NCI-H524 (cell line): ENCODE measurements at regions not wholly inside any gene's neighbourhood (a gene's known extent, or its start where the extent isn't known, plus 50 kb on each side); places are given as distances from the start of the nearest gene placed in this dataset.
"Not testable (repeated sequence)": the region's sequence is repeated elsewhere in the genome, so short reads cannot be mapped to it uniquely, and the experiment has no call there.

ENCODE experiments used
- DNase-seq, 2 experiments: peaks; one replicate each; lab custom pipeline; 2025; lab: John Stamatoyannopoulos, UW

DNA sequence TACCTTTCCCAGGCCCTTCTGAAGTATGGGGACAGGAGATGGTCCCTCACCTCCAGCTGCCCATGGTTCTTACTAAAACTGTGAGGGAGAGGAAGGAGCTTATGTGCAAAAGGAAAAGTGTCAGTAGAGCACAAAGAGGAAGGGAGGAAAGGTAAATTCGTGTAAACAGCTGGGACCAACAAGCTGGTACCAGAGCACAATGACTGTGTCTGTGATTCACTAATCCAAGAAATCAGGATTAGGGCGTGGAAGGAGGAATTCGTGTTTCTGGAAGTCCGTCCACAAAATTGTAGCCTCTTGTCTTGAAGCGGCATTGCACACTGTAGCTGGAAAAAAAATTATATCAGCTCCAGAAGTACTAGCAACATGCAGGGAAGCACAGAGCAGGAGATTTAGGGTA lies 129.0 kb upstream of the RREB1 start:
- DNase-seq: no peak

DNA sequence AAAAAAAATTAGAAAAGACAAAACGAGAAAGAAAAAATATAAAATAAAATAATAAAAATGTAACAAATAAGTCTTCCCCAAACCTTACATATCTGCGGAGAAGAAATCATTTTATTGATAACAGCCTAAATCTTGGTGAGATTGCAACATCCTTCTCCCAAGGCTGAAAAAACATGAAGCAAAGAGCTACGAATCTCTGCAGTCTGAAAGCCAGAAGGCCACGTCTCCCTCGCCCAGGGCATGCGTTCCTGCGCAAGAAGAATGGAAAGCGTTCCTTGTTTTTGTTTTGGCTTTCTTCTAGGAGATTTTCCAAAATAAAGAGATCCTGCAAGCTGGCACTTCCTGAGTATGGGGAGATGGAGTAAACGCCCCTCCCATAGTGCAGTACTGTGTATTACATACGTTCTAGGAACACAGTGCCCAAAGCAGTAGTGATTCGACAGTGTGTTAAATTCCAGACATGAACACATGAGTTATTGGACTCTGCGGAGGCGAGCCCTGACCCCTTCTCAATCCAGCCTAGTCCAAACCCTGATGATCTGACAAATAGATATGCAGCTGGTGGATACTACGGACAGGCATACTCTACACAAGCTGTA lies 126.7 kb upstream of the RREB1 start:
- no peak for DNase-seq

DNA sequence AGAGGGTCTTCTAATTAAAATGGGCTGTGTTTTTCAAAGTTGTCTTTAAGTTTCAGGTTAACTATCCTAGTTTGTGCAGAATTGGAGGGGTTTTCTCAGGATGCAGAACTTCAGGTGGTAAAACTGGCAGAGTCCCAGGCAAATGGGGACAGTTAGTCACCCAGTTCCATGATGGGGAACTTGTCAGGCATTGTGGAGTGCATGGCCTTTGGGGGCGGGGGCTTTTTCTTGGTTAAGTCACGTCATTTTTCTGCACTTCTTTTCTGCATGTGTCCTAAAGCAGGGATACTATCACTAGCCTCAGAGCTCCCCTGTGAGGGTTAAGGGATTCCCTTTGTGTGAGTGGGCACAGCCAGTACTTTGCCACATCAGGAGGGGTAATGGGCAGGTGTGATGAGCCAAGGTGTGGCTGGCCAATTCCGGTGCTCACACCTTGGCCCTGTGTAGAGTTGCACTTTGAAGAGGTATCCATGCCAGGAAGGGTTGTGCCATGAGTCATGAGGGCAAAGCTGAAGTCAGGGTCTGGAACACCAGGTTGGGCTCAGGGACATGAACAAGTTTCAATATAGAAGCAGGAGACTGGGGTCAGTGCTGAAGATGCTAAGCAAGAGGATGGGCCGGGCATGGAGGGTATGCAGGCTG lies 126.0 kb upstream of the RREB1 start:
- no peak for DNase-seq

DNA sequence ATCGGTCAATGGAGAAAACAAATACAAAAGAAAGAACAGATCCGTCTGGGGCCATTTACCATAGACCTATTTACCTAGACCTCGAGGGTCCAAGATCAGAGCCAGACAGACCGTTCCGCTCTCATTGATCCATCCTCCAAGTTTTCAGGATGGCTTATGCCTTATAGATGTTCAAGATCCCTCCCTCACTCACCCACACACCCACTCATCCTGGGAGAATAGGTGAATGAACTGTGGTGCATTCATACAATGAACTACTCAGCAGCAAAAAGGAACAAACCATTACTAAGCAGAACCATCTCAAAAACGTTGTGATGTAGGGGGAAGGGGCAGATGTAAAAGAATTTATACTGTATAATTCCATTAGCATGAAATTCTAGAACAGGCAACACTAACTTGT lies 125.1 kb upstream of the RREB1 start:
- DNase-seq: no peak

DNA sequence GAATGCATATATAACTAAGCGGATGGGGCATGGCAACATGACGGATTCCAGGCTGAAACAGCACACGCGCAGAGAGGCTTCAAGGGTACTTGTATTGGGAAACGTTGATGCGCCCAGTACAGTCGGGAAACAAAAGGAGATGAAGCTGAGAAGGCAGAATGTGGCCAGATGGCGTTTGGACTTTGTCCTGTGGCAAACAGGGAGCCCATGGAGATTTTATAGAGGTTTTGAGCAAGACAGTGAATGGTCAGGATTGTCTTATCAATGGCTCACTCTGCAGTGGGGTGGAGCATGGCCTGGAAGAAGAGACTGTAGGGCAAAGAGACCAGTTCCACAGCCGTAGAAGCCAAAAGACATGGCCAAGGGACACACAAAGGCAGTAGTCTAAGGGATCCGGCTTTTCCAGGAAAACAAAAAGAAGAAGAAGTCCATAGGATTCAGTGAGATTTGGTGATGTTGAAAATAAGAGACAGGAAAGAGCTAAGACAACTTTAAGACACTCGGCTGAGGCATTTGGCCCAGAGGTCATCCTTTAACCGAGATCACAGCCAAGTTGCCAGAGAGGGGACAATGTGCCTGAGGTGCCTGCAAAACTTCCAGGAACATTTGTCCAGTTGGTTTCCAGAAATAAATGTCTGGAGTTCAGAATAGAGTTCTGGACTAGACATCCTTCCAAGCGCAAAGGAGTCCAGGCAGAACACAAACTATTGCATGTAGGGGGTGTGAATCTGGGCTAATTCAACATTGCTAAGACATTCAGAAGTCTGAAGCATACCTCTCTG lies 123.0 kb upstream of the RREB1 start:
- peak in 1 of 2 experiments; percentile 19 for DNase-seq

DNA sequence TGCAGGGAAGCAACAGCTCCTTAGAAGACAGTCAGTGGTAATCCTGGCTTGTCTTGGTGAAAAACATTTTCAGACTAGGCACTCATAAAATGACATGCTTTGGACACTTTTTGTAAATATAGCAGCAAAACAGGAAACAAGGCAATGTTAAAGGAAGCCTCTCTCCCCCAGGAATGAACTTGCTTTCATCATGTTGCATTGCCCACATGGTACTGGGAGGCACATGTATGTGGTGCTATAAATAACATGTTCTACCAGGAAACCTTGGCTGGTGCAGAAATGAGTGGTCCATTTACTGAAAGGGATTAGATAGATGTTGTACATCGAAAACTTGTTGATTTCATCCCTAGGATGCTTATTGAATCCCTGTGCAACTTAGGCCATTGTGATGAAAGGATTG lies 121.4 kb upstream of the RREB1 start:
- DNase-seq: no peak

DNA sequence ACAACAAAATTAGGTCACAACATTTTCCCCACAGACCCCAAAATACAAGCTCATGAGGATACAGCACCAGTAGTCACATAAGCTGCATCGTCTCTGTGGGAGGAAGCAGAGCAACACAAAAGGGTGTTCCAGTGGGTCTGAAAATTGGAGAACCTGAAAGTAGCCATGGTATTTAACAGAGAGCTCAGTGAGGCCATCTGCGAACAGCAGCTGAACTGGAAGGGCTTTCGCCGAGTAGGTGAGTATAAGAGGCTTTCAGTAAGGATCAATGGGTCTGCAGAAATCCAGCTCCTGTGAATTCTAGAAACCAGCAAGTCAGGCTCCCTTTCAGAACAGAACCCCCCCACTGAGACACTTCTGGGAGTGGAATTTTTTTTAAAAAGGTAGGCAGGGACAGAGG lies 120.0 kb upstream of the RREB1 start:
- peak in 1 of 2 experiments; percentile 7 for DNase-seq

DNA sequence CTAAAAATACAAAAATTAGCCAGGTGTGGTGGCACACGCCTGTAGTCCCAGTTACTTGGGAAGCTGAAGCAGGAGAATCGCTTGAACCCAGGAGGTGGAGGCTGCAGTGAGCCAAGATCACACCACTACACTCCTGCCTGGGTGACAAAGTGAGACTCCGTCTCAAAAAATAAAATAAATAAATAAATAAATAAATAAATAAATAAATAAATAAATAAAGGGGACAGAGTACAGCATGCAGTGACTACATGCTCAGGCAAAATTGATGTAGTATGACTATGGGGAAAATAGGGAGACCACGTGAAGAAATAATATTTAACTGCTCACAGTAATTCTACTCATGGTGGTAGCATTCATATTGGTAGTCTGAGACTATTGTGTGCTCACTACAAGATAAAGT lies 117.7 kb upstream of the RREB1 start:
- DNase-seq: not testable (repeated sequence)

DNA sequence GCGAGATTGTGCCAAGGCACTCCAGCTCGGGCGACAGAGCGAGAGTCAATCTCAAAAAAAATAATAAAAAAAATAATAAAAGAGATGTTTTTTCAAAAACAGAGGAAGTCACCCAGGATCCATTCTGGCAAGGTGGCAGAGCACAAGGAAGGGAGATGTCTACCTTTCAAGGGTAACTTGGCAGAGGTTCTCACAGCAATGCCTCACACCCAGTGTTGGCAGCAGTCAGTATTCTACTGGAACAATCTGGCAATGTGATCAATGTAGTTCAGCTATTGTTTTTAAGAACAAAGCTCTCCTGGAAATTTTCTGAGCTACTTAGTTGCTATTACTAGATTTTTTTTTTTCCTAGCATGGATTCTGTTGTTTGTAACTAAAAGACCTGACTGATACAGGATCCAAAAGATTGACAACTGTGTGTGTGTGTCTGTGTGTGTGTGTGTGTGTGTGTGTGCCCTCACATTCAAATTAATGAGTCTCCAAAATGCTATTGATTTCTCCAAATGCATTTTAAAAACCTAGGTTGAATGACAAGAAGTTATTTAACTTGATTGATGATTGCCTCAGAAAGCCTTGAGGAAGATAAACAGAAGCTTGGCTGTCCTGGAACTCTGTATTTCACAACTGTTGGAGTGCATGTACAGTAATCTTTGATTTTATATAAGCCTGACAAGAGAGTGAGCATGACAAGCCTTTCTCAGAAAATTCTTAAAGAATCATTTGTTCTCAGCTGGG lies 114.1 kb upstream of the RREB1 start:
- DNase-seq: no peak

DNA sequence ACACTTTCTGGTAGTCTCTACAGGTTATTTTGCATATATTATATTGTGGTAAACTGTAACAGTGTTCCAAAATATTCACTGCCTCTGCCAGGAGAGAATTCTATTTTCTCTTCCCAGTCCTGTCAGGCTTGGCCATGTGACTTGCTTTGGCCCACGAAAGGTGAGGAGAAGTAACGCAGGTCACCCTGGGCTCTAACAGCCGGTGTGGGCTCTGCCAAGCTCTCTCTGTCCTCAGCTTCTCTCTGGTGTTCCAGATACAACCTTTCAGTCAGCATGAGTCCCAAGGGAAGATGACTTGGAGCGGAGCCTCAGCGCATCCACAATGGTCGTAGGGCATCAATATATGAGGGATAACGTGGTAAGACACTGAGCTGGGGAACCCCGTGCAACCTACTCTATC lies 113.0 kb upstream of the RREB1 start:
- no peak for DNase-seq

DNA sequence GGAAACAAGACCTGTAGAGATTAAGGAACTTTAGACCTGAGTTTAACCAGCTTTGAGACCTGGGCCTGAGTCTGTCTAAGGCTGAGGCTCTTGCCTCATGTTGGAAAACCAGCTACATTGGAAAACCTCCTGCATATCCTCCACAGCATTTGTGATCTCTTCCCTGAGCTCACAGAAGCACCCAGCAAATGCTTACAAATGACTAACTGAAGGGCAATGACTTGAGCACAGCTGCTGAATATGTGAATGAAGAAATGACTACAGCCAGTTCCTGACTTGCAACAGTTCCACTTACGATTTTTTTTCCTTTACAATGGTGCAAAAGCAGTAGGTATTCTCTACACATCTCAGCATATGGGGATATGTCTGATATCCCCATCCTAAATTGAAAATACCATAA lies 112.4 kb upstream of the RREB1 start:
- no peak for DNase-seq

DNA sequence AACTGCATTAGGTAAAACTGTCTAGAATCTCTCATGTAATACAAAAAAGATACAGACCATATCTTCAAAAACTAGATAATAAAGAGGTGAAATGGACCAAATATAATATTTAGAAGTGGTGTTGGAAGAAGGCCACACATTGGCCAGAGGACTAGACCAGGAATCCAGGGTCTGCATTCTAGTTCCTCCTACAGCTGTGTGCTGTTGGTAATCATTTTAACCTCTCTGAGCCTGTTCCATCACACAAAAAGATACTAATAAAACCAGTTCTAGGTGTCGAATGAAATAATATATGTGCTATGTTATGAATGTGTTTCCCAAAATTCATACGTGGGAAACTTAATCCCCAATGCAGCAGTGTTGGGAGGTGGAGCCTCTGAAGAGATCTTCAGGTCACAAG lies 111.6 kb upstream of the RREB1 start:
- no peak for DNase-seq

DNA sequence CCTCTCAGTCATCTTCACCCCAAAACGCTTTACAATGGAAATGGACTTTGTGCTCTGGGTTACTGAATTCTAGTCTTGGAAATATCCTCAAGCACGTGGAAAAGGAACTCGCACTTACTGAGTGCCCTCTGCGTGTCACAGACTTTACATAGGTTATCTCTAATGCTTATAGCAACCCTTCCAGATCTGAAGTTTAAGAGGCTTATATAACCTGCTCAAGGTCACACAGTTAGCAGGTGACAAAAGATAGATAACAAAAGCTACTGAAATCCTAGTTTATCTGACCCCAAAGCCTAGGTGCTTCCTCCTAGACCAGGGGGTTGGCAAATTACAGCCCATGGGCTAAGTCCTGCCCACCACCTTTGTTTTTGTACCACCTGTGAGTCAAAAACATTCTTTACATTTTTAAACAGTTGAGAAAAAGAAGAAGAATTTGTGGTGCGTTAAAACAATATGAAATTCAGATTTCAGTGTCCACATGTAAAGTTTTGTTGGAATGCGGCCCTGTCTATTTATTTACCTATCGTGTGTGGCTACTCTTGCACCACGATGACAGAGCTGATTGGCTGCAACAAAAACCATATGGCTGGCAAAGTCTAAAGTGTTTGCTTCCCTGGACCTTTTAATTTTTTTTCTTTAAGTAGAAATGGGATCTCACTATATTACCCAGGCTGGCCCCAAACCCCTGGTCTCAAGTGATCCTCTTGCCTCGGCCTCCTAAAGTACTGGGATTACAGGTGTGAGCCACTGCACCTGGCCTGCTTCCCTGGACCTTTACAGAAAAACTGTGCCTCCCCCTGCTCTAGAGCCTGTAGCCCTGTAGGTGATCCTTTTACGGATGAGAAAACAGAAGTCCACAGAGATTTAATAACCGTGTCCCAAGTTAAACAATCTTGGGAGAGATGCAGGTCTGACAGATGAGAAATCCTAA lies 110.2 kb upstream of the RREB1 start:
- no peak for DNase-seq

DNA sequence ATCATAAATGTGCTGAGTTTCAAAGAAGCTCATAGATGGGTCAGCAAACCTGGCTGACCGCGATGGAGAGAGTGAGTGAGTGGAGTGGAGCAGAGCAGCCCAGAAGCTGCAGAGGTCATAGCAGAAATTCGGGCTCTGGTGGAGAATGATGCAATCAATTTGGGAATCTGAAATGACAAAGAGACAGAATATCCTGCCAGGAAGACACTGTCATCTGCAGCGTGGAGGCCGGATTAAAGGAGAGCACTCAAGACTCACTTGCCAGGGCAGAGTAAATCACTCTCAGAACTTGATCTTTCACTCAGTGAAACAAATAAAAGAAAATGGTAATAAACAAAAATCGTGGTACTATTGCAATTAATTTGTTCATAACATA lies 109.6 kb upstream of the RREB1 start:
- DNase-seq: peak; percentile 3 to 40

DNA sequence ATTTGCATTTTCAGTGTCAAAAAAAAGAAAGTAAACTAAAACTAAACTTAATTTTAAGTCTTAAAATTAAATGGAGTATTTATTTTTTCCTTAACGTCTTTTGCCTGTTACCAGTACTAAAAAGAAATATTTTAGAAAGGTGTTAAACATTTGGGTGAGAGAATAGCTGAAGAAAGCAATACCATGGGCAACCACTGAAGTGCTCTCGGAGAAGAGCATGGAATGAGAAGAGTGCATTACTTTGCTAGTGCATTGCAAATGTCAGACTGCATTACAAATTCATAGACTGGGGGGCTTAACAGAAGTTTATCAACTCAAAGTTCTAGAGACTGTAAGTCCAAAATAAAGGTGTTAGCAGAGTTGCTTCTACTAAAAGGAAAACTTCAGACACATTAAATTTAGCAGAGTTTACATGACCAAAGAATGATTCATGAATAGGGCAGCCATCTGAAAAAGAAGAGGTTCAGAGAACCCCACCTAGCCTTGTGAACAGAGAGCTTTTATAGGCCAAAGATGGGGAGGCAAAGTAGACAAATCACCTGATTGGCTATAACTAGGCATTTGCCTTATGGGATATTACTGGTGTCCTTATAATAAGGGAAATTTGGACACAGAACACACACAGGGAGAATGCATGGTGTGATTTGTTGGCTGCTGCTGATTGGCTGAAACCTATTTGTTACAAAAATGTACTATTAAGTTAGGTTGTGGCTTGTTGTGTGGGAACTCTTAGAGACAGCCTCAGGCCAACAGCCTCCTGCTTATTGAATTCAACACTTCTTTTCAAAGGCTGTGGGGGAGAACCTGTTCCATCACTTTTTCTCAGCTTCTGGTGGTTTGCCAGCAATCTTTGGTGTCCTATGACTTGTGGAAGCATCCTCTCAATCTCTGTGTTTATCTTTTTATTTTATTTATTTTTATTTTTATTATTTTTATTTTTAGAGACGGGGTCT lies 106.7 kb upstream of the RREB1 start:
- no peak for DNase-seq

DNA sequence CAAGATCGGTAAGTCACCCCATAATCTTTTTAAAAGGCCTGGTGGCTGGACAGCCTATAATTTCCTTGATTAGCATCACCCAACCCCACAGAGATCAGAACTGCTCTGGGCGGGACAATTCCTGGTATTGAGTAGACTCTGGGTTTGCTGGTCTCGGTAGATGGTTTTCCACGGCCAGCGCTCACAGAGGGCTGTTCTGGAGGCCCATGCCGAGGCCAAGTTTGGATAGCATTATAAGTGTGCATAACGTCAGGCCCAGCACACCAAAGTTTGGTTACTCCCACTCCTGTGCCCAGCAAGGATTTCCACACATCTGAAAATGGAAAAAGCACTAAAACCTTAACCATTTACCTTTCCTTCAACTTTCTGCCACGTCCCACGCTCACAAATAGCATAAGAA lies 104.7 kb upstream of the RREB1 start:
- DNase-seq: no peak

DNA sequence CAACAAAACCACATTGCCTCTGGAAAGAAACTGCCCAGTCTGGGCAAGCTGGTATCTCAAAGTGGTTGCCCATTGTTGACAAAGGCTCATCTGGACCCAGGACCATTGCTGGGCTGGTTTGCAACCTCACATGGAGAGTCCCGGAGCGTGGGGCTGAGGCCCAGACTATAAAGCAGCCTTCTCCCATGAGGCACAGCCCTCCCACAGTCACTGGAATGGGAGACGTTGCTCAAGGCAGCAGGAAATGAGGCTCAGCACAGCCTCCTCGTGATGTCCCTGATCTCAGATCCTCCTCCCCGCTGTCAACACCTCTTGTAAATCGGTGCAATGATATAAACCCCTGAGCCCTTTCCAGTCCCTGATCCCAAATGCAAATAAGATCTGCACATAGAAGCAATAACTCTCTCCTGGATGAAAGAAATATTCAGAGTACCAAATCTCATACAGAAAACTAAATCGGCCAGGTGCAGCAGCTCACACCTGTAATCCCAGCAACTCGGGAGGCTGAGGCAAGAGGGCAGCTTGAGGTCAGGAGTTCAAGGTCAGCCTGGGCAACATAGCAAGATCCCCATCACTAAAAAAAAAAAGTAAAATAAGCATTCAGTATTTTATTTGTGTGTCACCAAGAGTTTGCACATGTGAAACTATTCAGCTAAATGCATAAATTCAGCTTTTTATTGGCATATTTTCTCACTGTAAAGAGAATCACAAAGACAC lies 103.0 kb upstream of the RREB1 start:
- no peak for DNase-seq

DNA sequence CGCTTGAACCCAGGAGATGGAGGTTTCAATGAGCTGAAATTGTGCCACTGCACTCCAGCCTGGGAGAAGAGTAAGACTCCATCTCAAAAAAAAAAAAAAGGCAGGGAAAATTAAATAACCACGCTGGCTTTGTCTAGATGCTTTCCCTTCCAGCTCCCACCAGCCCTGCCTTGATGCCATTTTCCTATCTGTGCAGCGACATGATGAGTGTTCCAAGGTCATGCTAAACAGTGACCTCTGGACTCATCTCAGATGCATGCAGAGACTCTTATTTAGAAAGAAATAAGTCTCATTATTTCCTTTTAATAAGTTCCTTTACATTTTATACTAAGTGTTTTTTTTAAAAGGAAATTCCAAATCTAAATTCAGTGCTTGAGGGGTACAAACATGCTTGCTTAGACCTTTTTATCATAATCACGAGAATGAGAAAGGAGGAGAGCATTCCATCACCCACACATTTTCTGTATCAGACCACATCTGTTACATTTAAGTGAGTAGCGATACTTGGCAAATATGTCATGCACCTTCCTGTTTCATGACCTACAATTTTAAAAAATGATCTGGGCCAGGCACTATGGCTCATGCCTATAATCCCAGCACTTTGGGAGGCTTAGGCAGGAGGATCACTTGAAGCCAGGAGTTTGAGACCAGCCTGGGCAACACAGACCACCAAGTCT lies 101.1 kb upstream of the RREB1 start:
- DNase-seq: no peak

DNA sequence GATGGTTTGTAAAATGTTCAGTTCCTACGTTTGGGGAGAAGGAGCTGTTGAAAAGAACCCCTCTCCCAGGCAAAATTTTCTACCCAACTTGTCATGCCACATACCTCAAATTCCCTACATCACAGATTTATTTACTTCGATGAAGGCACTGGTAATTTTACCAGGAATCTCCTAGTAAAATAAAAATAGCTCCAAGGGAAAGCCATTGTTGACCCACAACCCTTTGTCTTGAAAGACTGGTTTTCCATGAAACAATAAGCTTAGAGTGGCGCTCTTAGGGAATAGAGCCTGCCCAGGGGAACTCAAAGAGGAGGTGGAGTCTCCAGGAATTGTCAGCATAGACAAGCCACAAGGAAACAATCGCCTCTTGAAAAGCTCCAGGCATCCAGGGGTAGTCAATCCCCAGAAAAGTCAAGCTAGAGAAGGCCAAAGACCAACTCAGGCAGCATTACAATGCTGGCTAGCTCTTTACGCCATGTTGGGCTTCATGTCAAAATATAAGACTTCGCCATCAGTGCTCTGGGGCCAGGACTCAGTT lies 99.2 kb upstream of the RREB1 start:
- no peak for DNase-seq
